PC-9 (cell line): ENCODE measurements at regions not wholly inside any gene's neighbourhood (a gene's known extent, or its start where the extent isn't known, plus 50 kb on each side); places are given as distances from the start of the nearest gene placed in this dataset.

Experiments used
- CTCF ChIP-seq: fragments of 200-600 bp; sonication (generic); conservative IDR thresholded peaks from 2 replicates; pipeline ENCODE4 v1.6.1; 2017; ENCODE audit warnings: mixed run types, antibody characterized with exemption, mild to moderate bottlenecking, moderate library complexity
- EZH2 ChIP-seq: fragments of 200-600 bp; sonication (generic); IDR thresholded peaks from 2 replicates; pipeline ENCODE4 v1.8.0; 2017; ENCODE audit warnings: antibody characterized with exemption, low read depth

GRCh38 chr4:123168812-123169211 is 227.8 kb upstream of the SPRY1 start:
- TF ChIP-seq CTCF: no peak
- no peak for TF ChIP-seq EZH2
